CD4-positive, CD25-positive, alpha-beta regulatory T cell (primary cell): ENCODE measurements at regions not wholly inside any gene's neighbourhood (a gene's known extent, or its start where the extent isn't known, plus 50 kb on each side); places are given as distances from the start of the nearest gene placed in this dataset.

ENCODE experiments used
- ATAC-seq, 2 donors: fragments of 150-1000 bp; cut with Tn5 transposase; one replicate each; pipeline ENCODE4 v1.10.0; 2021; ENCODE audit warnings: low read depth in 2 of 2, moderate number of reproducible peaks in 2 of 2, moderate library complexity in 1 of 2
- DNase-seq, 3 donors: peaks; one replicate each; pipeline versions ENCODE4 v3.0.0 to v3.0.0-alpha.2; 2012 to 2022; ENCODE audit warnings: mixed read lengths in 1 of 3
- H3K27ac ChIP-seq: one replicate; pipeline ENCODE4 v1.7.0; 2013; ENCODE audit warnings: mild to moderate bottlenecking, low read length; ENCODE audit not compliant: insufficient read depth, poor library complexity, severe bottlenecking
- H3K27me3 ChIP-seq: one replicate; pipeline ENCODE4 v1.7.0; 2013; ENCODE audit warnings: low read length; ENCODE audit not compliant: control insufficient read depth, insufficient read depth
- H3K36me3 ChIP-seq: one replicate; pipeline ENCODE4 v1.7.0; 2013; ENCODE audit warnings: mild to moderate bottlenecking, low read length, moderate library complexity; ENCODE audit not compliant: control insufficient read depth, insufficient read depth
- H3K4me1 ChIP-seq: 2 replicates; pipeline ENCODE4 v1.7.0; 2013; ENCODE audit warnings: mild to moderate bottlenecking, low read length; ENCODE audit not compliant: insufficient read depth, control insufficient read depth, poor library complexity, severe bottlenecking
- H3K4me3 ChIP-seq: one replicate; pipeline ENCODE4 v1.7.0; 2013; ENCODE audit warnings: low read depth, mild to moderate bottlenecking, low read length, moderate library complexity
- H3K9me3 ChIP-seq, 2 experiments: 1 replicate in 1 of 2; 2 replicates in 1 of 2; pipeline ENCODE4 v1.7.0; 2013; ENCODE audit warnings: low read length in 2 of 2, mild to moderate bottlenecking in 1 of 2, moderate library complexity in 1 of 2; ENCODE audit not compliant: control insufficient read depth in 2 of 2
- H3K27ac Mint-ChIP-seq, 3 donors: one replicate each; pipeline ENCODE4 v1.8.0; 2020 to 2022; ENCODE audit warnings: mild to moderate bottlenecking in 3 of 3, mixed read lengths in 3 of 3, moderate library complexity in 2 of 3
- H3K27me3 Mint-ChIP-seq: one replicate; pipeline ENCODE4 v1.8.0; 2022; ENCODE audit warnings: mild to moderate bottlenecking, mixed read lengths
- H3K36me3 Mint-ChIP-seq: one replicate; pipeline ENCODE4 v1.8.0; 2020; ENCODE audit warnings: mixed read lengths
- H3K4me1 Mint-ChIP-seq, 4 donors: one replicate each; pipeline ENCODE4 v1.8.0; 2020 to 2022; ENCODE audit warnings: mixed read lengths in 4 of 4, mild to moderate bottlenecking in 1 of 4
- H3K4me3 Mint-ChIP-seq, 4 donors: one replicate each; pipeline ENCODE4 v1.8.0; 2020 to 2022; ENCODE audit warnings: mild to moderate bottlenecking in 4 of 4, mixed read lengths in 4 of 4, moderate library complexity in 3 of 4
- H3K9me3 Mint-ChIP-seq, 7 donors: one replicate each; pipeline ENCODE4 v1.8.0; 2020 to 2022; ENCODE audit warnings: mixed read lengths in 7 of 7, mild to moderate bottlenecking in 3 of 7, moderate library complexity in 2 of 7

- no peaks in the 10 kb centered on the region for H3K36me3 ChIP-seq
- H3K4me1 ChIP-seq: no peaks in the 10 kb centered on the region
- no peaks in the 10 kb centered on the region for H3K9me3 ChIP-seq
- H3K9me3 Mint-ChIP-seq: peaks cover 0 to 8% (median 2%) of the 10 kb centered on the region in 7 donors
- H3K4me3 Mint-ChIP-seq: no peak overlapping the region
- H3K36me3 Mint-ChIP-seq: no peaks in the 10 kb centered on the region
- H3K27ac ChIP-seq: no peak overlapping the region
- ATAC-seq (no peak), DNase-seq (no peak)
- peak overlapping the region in 1 of 3 donors; percentile 32 for H3K27ac Mint-ChIP-seq
- peaks cover 0 to 16% (median 8%) of the 10 kb centered on the region in 4 donors for H3K4me1 Mint-ChIP-seq
- H3K27me3 ChIP-seq: no peaks in the 10 kb centered on the region
- peaks cover 4% of the 10 kb centered on the region for H3K27me3 Mint-ChIP-seq
- H3K4me3 ChIP-seq: no peak overlapping the region
Measured at GRCh38 chr11:45071232-45071631, 75.2 kb upstream of the PRDM11 start.

- H3K27ac Mint-ChIP-seq: peak overlapping the region in 1 of 3 donors; percentile 55
- Histone ChIP-seq H3K4me1 (no peaks in the 10 kb centered on the region), H3K27me3 (no peaks in the 10 kb centered on the region), H3K4me3 (no peak overlapping the region), H3K9me3 (no peaks in the 10 kb centered on the region), H3K36me3 (no peaks in the 10 kb centered on the region), H3K27ac (no peak overlapping the region)
- peaks cover 0 to 22% (median 9%) of the 10 kb centered on the region in 4 donors for H3K4me1 Mint-ChIP-seq
- H3K27me3 Mint-ChIP-seq: no peaks in the 10 kb centered on the region
- peak overlapping the region in 1 of 4 donors; percentile 49 for H3K4me3 Mint-ChIP-seq
- ATAC-seq: peak; percentile 74 to 78
- peak in 2 of 3 donors; percentile 9 to 23 for DNase-seq
- H3K9me3 Mint-ChIP-seq: peaks cover 0 to 3% (median 0%) of the 10 kb centered on the region in 7 donors
- no peaks in the 10 kb centered on the region for H3K36me3 Mint-ChIP-seq
Measured at GRCh38 chr11:45073685-45074141, 72.7 kb upstream of the PRDM11 start.

- H3K4me1 Mint-ChIP-seq: peaks cover 0 to 40% (median 23%) of the 10 kb centered on the region in 4 donors
- H3K36me3 ChIP-seq: no peaks in the 10 kb centered on the region
- peaks cover 14% of the 10 kb centered on the region for H3K4me1 ChIP-seq
- H3K4me3 Mint-ChIP-seq: peak overlapping the region in 1 of 4 donors; percentile 31
- no peak overlapping the region for H3K27ac ChIP-seq
- no peak for ATAC-seq
- no peaks in the 10 kb centered on the region for H3K9me3 ChIP-seq
- peaks cover 0 to 1% (median 0%) of the 10 kb centered on the region in 7 donors for H3K9me3 Mint-ChIP-seq
- DNase-seq: no peak
- H3K36me3 Mint-ChIP-seq: no peaks in the 10 kb centered on the region
- no peak overlapping the region for H3K4me3 ChIP-seq
- peak overlapping the region in 1 of 3 donors; percentile 39 for H3K27ac Mint-ChIP-seq
- no peaks in the 10 kb centered on the region for H3K27me3 ChIP-seq
- no peaks in the 10 kb centered on the region for H3K27me3 Mint-ChIP-seq
Measured at GRCh38 chr11:45075519-45075918, 70.9 kb upstream of the PRDM11 start.

- Histone ChIP-seq H3K4me3 (no peak overlapping the region), H3K9me3 (no peaks in the 10 kb centered on the region), H3K36me3 (no peaks in the 10 kb centered on the region), H3K27me3 (no peaks in the 10 kb centered on the region), H3K27ac (no peak overlapping the region), H3K4me1 (peaks cover 18% of the 10 kb centered on the region)
- no peaks in the 10 kb centered on the region for H3K27me3 Mint-ChIP-seq
- DNase-seq (no peak), ATAC-seq (no peak)
- no peak overlapping the region for H3K4me3 Mint-ChIP-seq
- H3K36me3 Mint-ChIP-seq: no peaks in the 10 kb centered on the region
- H3K9me3 Mint-ChIP-seq: peaks cover 0 to 1% (median 0%) of the 10 kb centered on the region in 7 donors
- H3K27ac Mint-ChIP-seq: peak overlapping the region in 1 of 3 donors; percentile 39
- H3K4me1 Mint-ChIP-seq: peaks cover 0 to 44% (median 27%) of the 10 kb centered on the region in 4 donors
Measured at GRCh38 chr11:45075952-45076351, 70.5 kb upstream of the PRDM11 start.

GRCh38 chr11:45076761-45077160 lies 69.7 kb upstream of the PRDM11 start:
- peaks cover 0 to 1% (median 0%) of the 10 kb centered on the region in 7 donors for H3K9me3 Mint-ChIP-seq
- H3K36me3 Mint-ChIP-seq: no peaks in the 10 kb centered on the region
- Histone ChIP-seq H3K27me3 (no peaks in the 10 kb centered on the region), H3K4me1 (peaks cover 19% of the 10 kb centered on the region), H3K4me3 (no peak overlapping the region), H3K27ac (no peak overlapping the region), H3K36me3 (no peaks in the 10 kb centered on the region), H3K9me3 (no peaks in the 10 kb centered on the region)
- no peaks in the 10 kb centered on the region for H3K27me3 Mint-ChIP-seq
- H3K4me3 Mint-ChIP-seq: no peak overlapping the region
- H3K27ac Mint-ChIP-seq: peak overlapping the region in 1 of 3 donors; percentile 14
- DNase-seq (no peak), ATAC-seq (no peak)
- peaks cover 0 to 50% (median 27%) of the 10 kb centered on the region in 4 donors for H3K4me1 Mint-ChIP-seq

- H3K4me1 ChIP-seq: peaks cover 19% of the 10 kb centered on the region
- DNase-seq (no peak), ATAC-seq (no peak)
- peaks cover 0 to 48% (median 26%) of the 10 kb centered on the region in 4 donors for H3K4me1 Mint-ChIP-seq
- no peaks in the 10 kb centered on the region for H3K27me3 Mint-ChIP-seq
- no peaks in the 10 kb centered on the region for H3K36me3 Mint-ChIP-seq
- H3K36me3 ChIP-seq: no peaks in the 10 kb centered on the region
- peak overlapping the region in 2 of 4 donors; percentile 28 to 38 for H3K4me3 Mint-ChIP-seq
- H3K4me3 ChIP-seq: no peak overlapping the region
- H3K27ac ChIP-seq: no peak overlapping the region
- no peaks in the 10 kb centered on the region for H3K27me3 ChIP-seq
- no peaks in the 10 kb centered on the region for H3K9me3 Mint-ChIP-seq
- H3K27ac Mint-ChIP-seq: peak overlapping the region; percentile 20 to 81 (median 60)
- no peaks in the 10 kb centered on the region for H3K9me3 ChIP-seq
Measured at GRCh38 chr11:45078236-45079074, 68.0 kb upstream of the PRDM11 start.

GRCh38 chr11:45079075-45079444 lies 67.4 kb upstream of the PRDM11 start:
- no peak overlapping the region for H3K4me3 ChIP-seq
- no peaks in the 10 kb centered on the region for H3K36me3 ChIP-seq
- no peak for DNase-seq
- H3K4me1 ChIP-seq: peaks cover 19% of the 10 kb centered on the region
- Mint-ChIP-seq H3K4me1 (peaks cover 5 to 47% (median 25%) of the 10 kb centered on the region in 4 donors), H3K36me3 (no peaks in the 10 kb centered on the region), H3K27ac (peak overlapping the region; percentile 20 to 81 (median 60)), H3K4me3 (peak overlapping the region in 1 of 4 donors; percentile 38), H3K9me3 (no peaks in the 10 kb centered on the region), H3K27me3 (no peaks in the 10 kb centered on the region)
- no peaks in the 10 kb centered on the region for H3K27me3 ChIP-seq
- no peak overlapping the region for H3K27ac ChIP-seq
- ATAC-seq: no peak
- H3K9me3 ChIP-seq: no peaks in the 10 kb centered on the region
